Urinary bladder (tissue), 3 donors: ENCODE measurements at regions not wholly inside any gene's neighbourhood (a gene's known extent, or its start where the extent isn't known, plus 50 kb on each side); places are given as distances from the start of the nearest gene placed in this dataset.

Source experiments
- DNase-seq: peaks from one replicate; pipeline ENCODE4 v3.0.0-alpha.2; 2015; ENCODE audit errors: extremely low spot score
- H3K27ac ChIP-seq: one replicate; pipeline ENCODE4 v1.5.1; 2013; ENCODE audit warnings: low read depth, mild to moderate bottlenecking, moderate library complexity
- H3K36me3 ChIP-seq: one replicate; pipeline ENCODE4 v1.6.1; 2013; ENCODE audit warnings: mild to moderate bottlenecking, moderate library complexity; ENCODE audit not compliant: insufficient read depth
- H3K4me1 ChIP-seq: one replicate; pipeline ENCODE4 v1.6.1; 2013; ENCODE audit warnings: mild to moderate bottlenecking, moderate library complexity; ENCODE audit not compliant: insufficient read depth
- H3K4me3 ChIP-seq: one replicate; pipeline ENCODE4 v1.5.1; 2013; ENCODE audit warnings: low read depth, low read length
- WGBS: extraction: QIAGEN DNeasy Blood & Tissue Kit; methylation state at CpG from one replicate; pipeline ENCODE4 v1.1.7; 2013; 5-methylcytosine and 5-hydroxymethylcytosine counted together
- donor health status: healthy with polysubstance abuse.
- donor health status: healthy.

DNA sequence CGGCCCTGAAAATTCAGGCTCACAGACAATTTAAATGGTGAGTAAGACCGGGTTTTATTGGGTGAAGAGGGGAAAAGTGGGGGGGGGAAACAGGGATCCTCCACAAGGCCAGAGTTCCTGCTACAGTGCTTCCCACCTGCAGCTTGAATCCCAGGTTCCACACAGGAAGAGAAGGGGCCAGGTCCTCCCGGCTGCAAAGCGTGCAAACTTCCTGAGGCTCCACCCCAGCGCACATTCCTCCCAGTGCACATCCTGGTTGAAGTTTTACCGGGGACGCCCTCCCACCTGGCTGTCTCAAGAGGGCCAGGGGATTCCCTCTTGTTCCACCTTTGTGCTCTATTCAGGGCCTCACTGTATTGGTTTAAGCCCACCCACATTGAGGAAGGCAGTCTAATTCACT is 347.7 kb upstream of the REG3G start:
- H3K4me1 ChIP-seq: no peaks in the 10 kb centered on the region

DNA sequence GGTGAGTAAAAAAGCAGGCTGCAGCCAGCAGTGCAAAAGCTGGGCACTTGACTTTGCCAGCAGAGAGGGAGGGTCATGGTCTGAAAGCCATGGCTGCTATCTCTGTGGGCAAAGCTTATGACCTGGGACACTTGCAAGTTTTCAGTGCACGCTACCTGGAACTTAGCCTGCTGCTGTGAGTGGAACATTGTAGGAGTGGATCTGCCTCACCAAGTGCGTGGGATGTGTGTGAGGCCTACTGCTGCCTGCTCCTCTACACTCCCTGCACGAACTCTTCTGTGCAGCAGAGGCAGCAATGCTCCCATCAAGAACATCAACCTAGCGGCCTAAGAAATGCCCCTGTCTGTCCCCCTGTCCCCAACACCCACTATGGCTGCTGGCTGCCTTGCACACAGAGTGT is 344.1 kb upstream of the REG3G start:
- WGBS: 86% methylated on average over 4 of the region's 4 CpGs
- Histone ChIP-seq H3K4me3 (no peak overlapping the region), H3K4me1 (no peaks in the 10 kb centered on the region), H3K36me3 (no peaks in the 10 kb centered on the region), H3K27ac (no peak overlapping the region)
- no peak for DNase-seq

More for the DNA sequence above, 347.7 kb upstream of the REG3G start:
- DNase-seq: no peak
- Histone ChIP-seq H3K4me3 (no peak overlapping the region), H3K36me3 (no peaks in the 10 kb centered on the region), H3K27ac (no peak overlapping the region)
- 90% methylated on average over 7 of the region's 7 CpGs for WGBS

DNA sequence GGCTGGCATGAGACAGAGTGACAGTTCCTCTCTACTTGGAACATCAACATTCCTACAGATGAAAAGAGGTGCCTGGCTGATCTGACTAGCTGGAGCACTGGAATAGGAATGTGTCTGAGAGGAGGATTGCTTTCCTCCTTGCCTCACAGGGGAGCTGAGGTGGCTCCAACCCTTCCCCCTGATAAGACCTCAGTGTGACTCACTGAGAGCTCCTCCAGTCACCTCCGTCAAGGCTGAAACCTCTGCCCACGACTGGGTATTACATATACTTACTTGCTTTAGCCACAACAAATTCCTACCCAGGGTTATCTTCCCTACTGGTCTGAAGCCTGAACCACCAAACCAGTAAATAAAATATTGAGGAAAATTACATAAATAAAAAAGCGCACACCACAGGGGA is 342.7 kb upstream of the REG3G start:
- H3K36me3 ChIP-seq: no peaks in the 10 kb centered on the region
- no peak for DNase-seq
- 92% methylated on average over 3 of the region's 3 CpGs for WGBS
- H3K27ac ChIP-seq: no peak overlapping the region
- no peak overlapping the region for H3K4me3 ChIP-seq
- no peaks in the 10 kb centered on the region for H3K4me1 ChIP-seq

DNA sequence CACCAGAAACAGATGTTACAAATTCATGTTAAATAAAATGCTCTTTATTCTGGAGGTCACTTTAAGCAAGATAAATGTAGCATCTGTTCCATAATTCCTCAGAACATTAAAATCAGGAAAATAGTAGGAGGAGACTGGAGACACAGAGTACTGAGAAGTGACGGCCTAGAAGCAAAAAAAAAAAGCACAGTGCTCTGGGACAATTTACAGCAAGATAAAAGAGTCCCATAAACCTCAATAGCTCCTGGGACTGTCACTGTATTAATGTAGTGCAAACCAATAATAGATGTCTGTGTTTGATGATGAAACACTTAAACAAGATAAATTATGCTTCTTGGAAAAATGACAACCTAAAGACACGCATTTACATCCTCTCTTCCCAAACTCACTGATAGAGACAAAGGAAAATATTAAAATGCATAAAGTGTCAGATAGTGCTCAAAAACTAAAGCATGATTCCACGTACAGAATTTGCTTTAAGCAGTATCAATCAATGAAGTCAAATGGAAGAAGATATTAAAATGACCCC is 338.8 kb upstream of the REG3G start:
- H3K4me3 ChIP-seq: no peak overlapping the region
- 48% methylated on average over 3 of the region's 3 CpGs for WGBS
- H3K4me1 ChIP-seq: no peaks in the 10 kb centered on the region
- DNase-seq: no peak
- no peak overlapping the region for H3K27ac ChIP-seq
- H3K36me3 ChIP-seq: no peaks in the 10 kb centered on the region

DNA sequence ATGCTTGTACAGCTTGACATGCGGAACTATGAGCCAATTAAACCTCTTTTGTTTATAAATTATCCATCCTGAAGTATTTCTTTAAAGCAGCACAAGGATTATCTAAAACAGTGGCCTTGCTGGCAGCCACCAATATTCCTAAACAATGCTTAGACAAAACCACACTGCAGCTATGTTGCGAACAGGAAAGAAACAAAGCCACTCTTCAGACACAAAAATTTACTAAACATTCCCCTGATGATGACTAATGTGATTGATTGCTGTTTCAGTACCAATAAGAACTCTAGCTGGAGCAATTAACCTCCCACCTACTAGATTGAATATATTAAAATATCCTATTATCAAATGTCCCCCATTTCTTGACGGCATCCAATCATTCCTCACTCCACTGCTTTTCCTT is 325.8 kb upstream of the REG3G start:
- H3K27ac ChIP-seq: no peak overlapping the region
- no peak overlapping the region for H3K4me3 ChIP-seq
- 50% methylated on average over 3 of the region's 3 CpGs for WGBS
- no peaks in the 10 kb centered on the region for H3K36me3 ChIP-seq
- no peaks in the 10 kb centered on the region for H3K4me1 ChIP-seq
- no peak for DNase-seq

DNA sequence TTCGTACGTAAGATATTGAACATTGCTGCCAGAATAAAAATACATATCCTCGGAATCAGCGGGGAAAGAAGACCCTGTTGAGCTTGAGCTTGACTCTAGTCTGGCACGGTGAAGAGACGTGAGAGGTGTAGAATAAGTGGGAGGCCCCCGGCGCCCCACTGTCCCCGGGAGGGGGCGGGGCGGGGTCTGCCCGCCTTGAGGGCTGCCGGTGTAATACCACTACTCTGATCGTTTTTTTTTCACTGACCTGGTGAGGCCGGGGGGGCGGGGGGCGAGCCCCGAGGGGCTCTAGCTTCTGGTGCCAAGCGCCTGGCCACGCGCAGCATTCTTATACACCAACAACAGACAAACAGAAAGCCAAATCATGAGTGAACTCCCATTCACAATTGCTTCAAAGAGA is 324.0 kb upstream of the REG3G start:
- DNase-seq: no peak
- Histone ChIP-seq H3K4me1 (no peaks in the 10 kb centered on the region), H3K27ac (no peak overlapping the region), H3K4me3 (no peak overlapping the region), H3K36me3 (no peaks in the 10 kb centered on the region)
- 95% methylated on average over 21 of the region's 21 CpGs for WGBS

DNA sequence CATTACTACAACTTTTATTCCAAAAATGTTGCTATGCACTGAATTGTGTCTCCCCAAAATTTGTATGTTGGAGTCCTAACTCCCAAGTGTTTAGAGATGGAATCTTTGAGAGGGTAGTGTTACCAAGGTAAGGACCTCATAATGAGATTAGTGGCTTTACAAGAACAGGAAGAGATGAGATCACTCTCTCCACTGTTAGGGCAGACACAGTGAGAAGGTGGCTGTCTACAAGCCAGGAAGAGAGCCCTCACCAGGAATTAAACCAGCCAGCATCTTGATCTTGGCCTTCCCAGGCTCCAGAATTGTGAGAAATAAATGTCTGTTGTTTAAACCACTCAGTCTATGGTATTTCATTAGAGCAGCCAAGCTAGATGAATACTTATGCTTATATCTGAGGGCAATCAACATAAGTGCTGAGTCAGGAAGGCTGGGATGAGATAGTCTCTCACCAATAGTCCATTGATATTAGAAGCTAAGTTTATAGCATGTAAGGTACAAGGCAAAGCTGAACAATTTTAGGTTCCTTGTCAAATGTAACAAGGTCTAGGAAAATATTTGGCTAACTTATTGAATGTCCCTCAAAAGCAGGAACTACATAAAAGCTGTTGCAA is 317.6 kb upstream of the REG3G start:
- H3K27ac ChIP-seq: no peak overlapping the region
- DNase-seq: no peak
- no peaks in the 10 kb centered on the region for H3K4me1 ChIP-seq
- no peaks in the 10 kb centered on the region for H3K36me3 ChIP-seq
- no peak overlapping the region for H3K4me3 ChIP-seq

DNA sequence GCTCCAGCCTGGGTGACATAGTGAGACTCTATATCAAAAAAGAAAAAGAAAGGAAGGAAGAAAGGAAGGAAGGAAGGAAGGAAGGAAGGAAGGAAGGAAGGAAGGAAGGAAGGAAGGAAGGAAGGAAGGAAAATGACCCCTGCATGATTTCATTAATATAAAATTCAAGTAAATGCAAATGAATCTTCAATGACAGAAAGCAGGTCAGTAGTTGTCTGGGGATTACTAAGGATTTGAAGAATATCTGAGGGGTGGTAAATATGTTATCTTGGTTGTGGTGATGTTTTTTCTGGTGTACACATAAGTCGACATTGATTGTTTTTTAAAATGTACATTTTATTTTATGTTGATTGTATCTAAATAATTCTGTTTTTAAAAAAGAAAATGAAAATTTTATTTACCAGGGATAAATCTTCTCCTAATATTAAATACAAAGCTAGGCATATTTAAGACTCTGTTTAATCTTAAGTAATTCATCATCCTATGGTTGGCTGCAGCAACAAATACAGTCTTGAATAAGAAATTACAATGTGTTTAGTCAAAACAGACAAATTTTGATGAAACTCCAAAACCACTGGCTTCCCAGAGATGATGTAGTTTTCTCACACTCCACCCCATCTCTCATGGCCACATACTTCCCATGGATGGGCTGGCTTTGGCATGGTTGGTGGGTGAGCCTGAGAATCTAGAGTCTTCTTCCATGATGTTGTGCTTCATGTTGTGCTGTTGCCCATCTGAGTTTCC is 314.7 kb upstream of the REG3G start:
- 86% methylated on average over 1 of the region's 1 CpG for WGBS
- Histone ChIP-seq H3K27ac (no peak overlapping the region), H3K36me3 (no peaks in the 10 kb centered on the region), H3K4me1 (no peaks in the 10 kb centered on the region), H3K4me3 (no peak overlapping the region)
- DNase-seq: no peak

DNA sequence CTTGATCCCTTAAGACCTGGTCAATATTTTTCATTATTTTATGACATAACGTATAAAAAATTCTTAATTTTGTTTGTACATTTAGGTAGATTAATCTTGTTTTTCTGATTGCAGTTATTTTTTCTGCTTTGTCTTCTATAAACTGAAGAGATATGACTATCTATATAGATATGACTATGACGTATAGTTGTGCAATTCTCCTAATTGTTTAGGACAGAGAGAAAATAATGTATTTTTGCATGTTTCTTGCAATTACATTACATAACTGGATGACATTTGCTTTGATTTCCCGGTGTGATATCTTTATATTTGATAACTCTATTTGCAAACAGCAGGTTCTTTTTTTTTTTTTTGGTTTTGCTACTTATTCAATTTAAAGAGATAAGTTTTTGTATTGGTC is 310.2 kb upstream of the REG3G start:
- Histone ChIP-seq H3K36me3 (no peaks in the 10 kb centered on the region), H3K4me1 (no peaks in the 10 kb centered on the region), H3K27ac (no peak overlapping the region), H3K4me3 (no peak overlapping the region)
- DNase-seq: no peak
- 79% methylated on average over 3 of the region's 3 CpGs for WGBS

DNA sequence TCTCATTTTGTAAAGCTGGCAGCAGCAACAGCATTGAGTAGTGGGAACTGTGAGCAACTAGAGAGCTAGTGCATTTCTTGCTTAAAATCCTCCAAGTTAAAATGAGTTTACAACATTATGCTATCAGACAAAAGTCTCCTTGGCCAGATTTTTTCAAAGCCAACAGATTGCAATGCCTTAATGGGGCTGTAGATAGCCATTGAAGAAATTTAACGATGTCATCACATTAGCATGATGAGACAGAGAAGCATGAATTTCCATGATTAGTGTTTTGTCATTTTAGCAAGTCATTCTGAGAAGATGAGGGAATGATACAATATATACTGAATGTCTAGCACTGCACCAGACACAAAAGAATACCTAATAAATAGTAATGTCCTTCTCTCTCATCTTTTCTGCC is 307.5 kb upstream of the REG3G start:
- no peaks in the 10 kb centered on the region for H3K4me1 ChIP-seq
- WGBS: 75% methylated on average over 1 of the region's 1 CpG
- no peak for DNase-seq
- no peaks in the 10 kb centered on the region for H3K36me3 ChIP-seq
- no peak overlapping the region for H3K4me3 ChIP-seq
- no peak overlapping the region for H3K27ac ChIP-seq

DNA sequence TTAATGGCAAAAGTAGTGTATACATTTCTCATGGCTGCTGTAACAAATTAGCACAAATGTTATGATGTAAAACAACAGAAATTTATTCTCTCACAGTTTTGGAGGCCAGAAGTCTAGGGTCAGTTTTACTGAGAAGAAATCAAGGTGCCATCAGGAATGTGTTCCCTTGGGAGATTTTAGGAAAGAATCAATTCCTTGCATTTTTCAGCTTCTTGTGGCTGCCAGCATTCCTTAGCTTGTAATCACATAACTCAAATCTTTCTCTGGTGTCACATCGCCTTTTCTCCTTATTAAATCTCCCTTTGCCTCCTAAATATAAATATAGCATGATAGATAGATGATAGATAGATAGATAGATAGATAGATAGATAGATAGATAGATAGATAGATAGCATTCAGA is 307.0 kb upstream of the REG3G start:
- H3K36me3 ChIP-seq: no peaks in the 10 kb centered on the region
- no peak overlapping the region for H3K27ac ChIP-seq
- 75% methylated on average over 1 of the region's 1 CpG for WGBS
- no peak overlapping the region for H3K4me3 ChIP-seq
- no peaks in the 10 kb centered on the region for H3K4me1 ChIP-seq
- no peak for DNase-seq

DNA sequence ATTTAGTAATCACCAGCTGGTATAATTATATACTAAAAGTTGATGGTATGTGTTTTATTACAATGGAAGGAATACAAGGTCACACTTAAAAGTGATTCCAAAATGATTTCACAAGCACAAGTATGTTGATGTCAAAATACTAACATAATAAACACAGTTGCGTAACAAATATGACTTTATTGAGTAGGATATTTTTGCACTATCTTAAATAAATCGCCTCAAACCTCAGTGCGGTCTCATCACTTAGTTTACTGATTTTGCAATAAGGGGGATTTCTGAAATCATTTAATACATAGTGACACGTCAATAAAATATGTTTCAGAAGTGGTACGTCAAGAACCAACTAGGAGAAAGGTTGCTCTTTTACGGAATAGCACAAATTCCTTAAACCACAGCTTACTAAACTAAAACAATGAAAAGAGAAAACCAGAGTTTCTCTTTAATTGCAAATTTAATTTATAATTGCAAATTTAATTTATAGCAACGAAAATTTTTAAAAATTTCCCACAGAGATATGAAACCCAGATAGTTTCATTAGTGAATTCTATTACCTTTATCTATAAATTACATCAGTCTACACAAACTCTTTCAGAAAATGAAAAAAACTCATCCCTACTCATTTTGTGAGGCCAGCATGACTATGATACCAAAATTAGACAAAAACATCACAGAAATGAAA is 304.0 kb upstream of the REG3G start:
- H3K36me3 ChIP-seq: no peaks in the 10 kb centered on the region
- 79% methylated on average over 7 of the region's 7 CpGs for WGBS
- H3K4me1 ChIP-seq: no peaks in the 10 kb centered on the region
- H3K27ac ChIP-seq: no peak overlapping the region
- no peak for DNase-seq
- H3K4me3 ChIP-seq: no peak overlapping the region

DNA sequence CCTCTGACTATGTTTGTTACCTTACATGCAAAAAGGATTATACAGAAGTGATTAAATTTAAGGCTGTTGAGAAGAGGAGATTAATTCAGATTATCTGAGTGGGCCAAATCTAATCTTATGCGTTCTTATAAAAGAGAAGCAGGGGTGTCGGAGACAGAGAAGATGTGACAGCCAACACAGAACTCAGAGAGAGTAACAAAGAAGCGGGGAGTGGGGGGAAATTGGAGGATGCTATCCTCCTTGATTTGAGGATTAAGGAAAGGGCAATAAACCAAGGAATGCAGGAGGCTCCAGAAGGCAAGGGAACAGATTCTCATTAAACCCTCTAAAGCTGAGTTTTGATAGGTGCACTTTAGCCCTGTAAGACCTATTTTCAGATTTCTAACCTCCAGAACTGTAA is 291.3 kb upstream of the REG3G start:
- 70% methylated on average over 3 of the region's 3 CpGs for WGBS
- no peak overlapping the region for H3K27ac ChIP-seq
- H3K4me1 ChIP-seq: no peaks in the 10 kb centered on the region
- no peaks in the 10 kb centered on the region for H3K36me3 ChIP-seq
- DNase-seq: no peak
- H3K4me3 ChIP-seq: no peak overlapping the region

DNA sequence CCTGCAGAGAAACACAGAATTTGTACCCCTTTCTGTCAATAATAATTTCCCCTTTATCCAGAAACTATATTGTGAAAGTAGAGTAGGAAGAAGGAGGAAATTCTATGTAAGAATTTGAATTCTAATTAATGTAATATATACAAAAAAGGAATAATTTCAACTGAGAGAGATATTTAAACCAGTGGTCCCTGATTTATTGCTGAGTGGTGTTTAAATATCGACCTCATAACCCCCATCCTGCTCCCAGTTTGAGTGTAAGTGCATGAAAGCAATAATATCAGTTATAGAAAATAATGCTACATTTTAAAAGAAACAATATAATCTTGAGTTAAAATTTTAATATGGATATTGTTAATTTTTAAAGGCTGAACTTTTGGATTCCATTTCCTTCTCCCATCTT is 286.2 kb upstream of the REG3G start:
- H3K27ac ChIP-seq: no peak overlapping the region
- WGBS: 72% methylated on average over 1 of the region's 1 CpG
- no peaks in the 10 kb centered on the region for H3K4me1 ChIP-seq
- no peak for DNase-seq
- no peak overlapping the region for H3K4me3 ChIP-seq
- H3K36me3 ChIP-seq: no peaks in the 10 kb centered on the region
